CD8-positive, alpha-beta memory T cell (primary cell): ENCODE measurements at regions not wholly inside any gene's neighbourhood (a gene's known extent, or its start where the extent isn't known, plus 50 kb on each side); places are given as distances from the start of the nearest gene placed in this dataset.

Experiments
- CTCF ChIA-PET: fragments of 350-600 bp; sonication (Branson Sonifier 250); formaldehyde crosslinking; loops from one replicate; lab custom pipeline; 2021; ENCODE audit warnings: antibody characterized with exemption; lab: Charles Lee
- POLR2A ChIA-PET: fragments of 350-600 bp; sonication (Branson Sonifier 250); formaldehyde crosslinking; loops from one replicate; lab custom pipeline; 2021; ENCODE audit warnings: antibody characterized with exemption; lab: Charles Lee
- DNase-seq, 5 donors: peaks; one replicate each; pipeline versions ENCODE4 v3.0.0 to v3.0.0-alpha.2; 2020 to 2022; ENCODE audit warnings: mixed read lengths in 1 of 5
- H3K27ac ChIP-seq: one replicate; pipeline ENCODE4 v1.7.0; 2013; ENCODE audit warnings: low read depth, mild to moderate bottlenecking, low read length, moderate library complexity
- H3K27me3 ChIP-seq: 2 replicates; pipeline ENCODE4 v1.7.0; 2013; ENCODE audit warnings: low read length, mild to moderate bottlenecking; ENCODE audit not compliant: insufficient read depth, poor library complexity, severe bottlenecking
- H3K36me3 ChIP-seq: 2 replicates; pipeline ENCODE4 v1.7.0; 2013; ENCODE audit warnings: mild to moderate bottlenecking, low read length, moderate library complexity; ENCODE audit not compliant: insufficient read depth
- H3K4me1 ChIP-seq: 2 replicates; pipeline ENCODE4 v1.7.0; 2013; ENCODE audit warnings: mild to moderate bottlenecking, low read length, moderate library complexity; ENCODE audit not compliant: insufficient read depth
- H3K4me3 ChIP-seq: 2 replicates; pipeline ENCODE4 v1.7.0; 2013; ENCODE audit warnings: mild to moderate bottlenecking, low read length
- H3K9me3 ChIP-seq: 2 replicates; pipeline ENCODE4 v1.7.0; 2013; ENCODE audit warnings: mild to moderate bottlenecking, low read length
- H3K27ac Mint-ChIP-seq, 8 donors: one replicate each; pipeline ENCODE4 v1.8.0; 2020 to 2021; ENCODE audit warnings: mixed read lengths in 8 of 8, mild to moderate bottlenecking in 6 of 8, inconsistent platforms in 3 of 8, moderate library complexity in 3 of 8
- H3K27me3 Mint-ChIP-seq, 2 donors: one replicate each; pipeline ENCODE4 v1.8.0; 2020 to 2021; ENCODE audit warnings: mixed read lengths in 2 of 2, mild to moderate bottlenecking in 1 of 2, moderate library complexity in 1 of 2
- H3K36me3 Mint-ChIP-seq, 3 donors: one replicate each; pipeline ENCODE4 v1.8.0; 2020 to 2021; ENCODE audit warnings: mixed read lengths in 3 of 3, inconsistent platforms in 1 of 3, mild to moderate bottlenecking in 1 of 3
- H3K4me1 Mint-ChIP-seq, 3 donors: one replicate each; pipeline ENCODE4 v1.8.0; 2020 to 2021; ENCODE audit warnings: mixed read lengths in 3 of 3, inconsistent platforms in 1 of 3, mild to moderate bottlenecking in 1 of 3
- H3K4me3 Mint-ChIP-seq, 7 donors: one replicate each; pipeline ENCODE4 v1.8.0; 2020 to 2021; ENCODE audit warnings: mixed read lengths in 7 of 7, mild to moderate bottlenecking in 6 of 7, moderate library complexity in 4 of 7, inconsistent platforms in 2 of 7
- H3K9me3 Mint-ChIP-seq, 5 donors: one replicate each; pipeline ENCODE4 v1.8.0; 2020 to 2022; ENCODE audit warnings: mixed read lengths in 5 of 5, mild to moderate bottlenecking in 3 of 5, moderate library complexity in 2 of 5, inconsistent platforms in 1 of 5

GRCh38 chr13:111051041-111051725, 63.9 kb upstream of the ARHGEF7 start:
- POLR2A ChIA-PET = no interaction called here
- no peak for DNase-seq
- Histone ChIP-seq H3K36me3 (no peaks in the 10 kb centered on the region), H3K4me1 (no peaks in the 10 kb centered on the region), H3K9me3 (no peaks in the 10 kb centered on the region), H3K4me3 (no peak overlapping the region), H3K27ac (no peak overlapping the region), H3K27me3 (no peaks in the 10 kb centered on the region)
- Mint-ChIP-seq H3K4me3 (no peak overlapping the region), H3K27ac (no peak overlapping the region), H3K36me3 (no peaks in the 10 kb centered on the region), H3K9me3 (peaks cover 0 to 2% (median 0%) of the 10 kb centered on the region in 5 donors), H3K27me3 (peaks cover 2 to 30% of the 10 kb centered on the region in 2 donors), H3K4me1 (peaks cover 2 to 6% (median 5%) of the 10 kb centered on the region in 3 donors)
- CTCF ChIA-PET = no interaction called here

- H3K9me3 Mint-ChIP-seq = peaks cover 0 to 2% (median 0%) of the 10 kb centered on the region in 5 donors
- Histone ChIP-seq H3K27ac (no peak overlapping the region), H3K4me1 (no peaks in the 10 kb centered on the region), H3K4me3 (no peak overlapping the region), H3K36me3 (no peaks in the 10 kb centered on the region), H3K9me3 (no peaks in the 10 kb centered on the region), H3K27me3 (no peaks in the 10 kb centered on the region)
- H3K27ac Mint-ChIP-seq = no peak overlapping the region
- H3K36me3 Mint-ChIP-seq = no peaks in the 10 kb centered on the region
- no peak for DNase-seq
- H3K27me3 Mint-ChIP-seq = peaks cover 2 to 27% of the 10 kb centered on the region in 2 donors
- no peak overlapping the region for H3K4me3 Mint-ChIP-seq
- peaks cover 2 to 6% (median 5%) of the 10 kb centered on the region in 3 donors for H3K4me1 Mint-ChIP-seq
- CTCF ChIA-PET = no interaction called here
- POLR2A ChIA-PET = no interaction called here
Observed at GRCh38 chr13:111050539-111050879, 64.6 kb upstream of the ARHGEF7 start.

- H3K27me3 Mint-ChIP-seq = peaks cover 2 to 21% of the 10 kb centered on the region in 2 donors
- CTCF ChIA-PET = interaction anchor here (1.5 kb wide), 1 partner anchor 453 kb away, joined by 3 read pairs; no protein-coding TSS in a partner anchor
- H3K36me3 Mint-ChIP-seq = no peaks in the 10 kb centered on the region
- H3K27ac Mint-ChIP-seq = peak overlapping the region in 1 of 8 donors; percentile 90
- H3K4me1 ChIP-seq = no peaks in the 10 kb centered on the region
- POLR2A ChIA-PET = no interaction called here
- no peaks in the 10 kb centered on the region for H3K36me3 ChIP-seq
- peaks cover 2 to 6% (median 5%) of the 10 kb centered on the region in 3 donors for H3K4me1 Mint-ChIP-seq
- H3K4me3 ChIP-seq = no peak overlapping the region
- no peak for DNase-seq
- no peak overlapping the region for H3K4me3 Mint-ChIP-seq
- H3K27me3 ChIP-seq = no peaks in the 10 kb centered on the region
- H3K9me3 ChIP-seq = no peaks in the 10 kb centered on the region
- H3K27ac ChIP-seq = no peak overlapping the region
- H3K9me3 Mint-ChIP-seq = peaks cover 0 to under 1% (median 0%) of the 10 kb centered on the region in 5 donors
Observed at GRCh38 chr13:111049791-111050538, 65.1 kb upstream of the ARHGEF7 start.

GRCh38 chr13:111048387-111048786, 66.7 kb upstream of the ARHGEF7 start:
- ChIA-PET POLR2A (no interaction called here), CTCF (no interaction called here)

GRCh38 chr13:111047326-111047725, 67.8 kb upstream of the ARHGEF7 start:
- ChIA-PET POLR2A (no interaction called here), CTCF (no interaction called here)
- Mint-ChIP-seq H3K36me3 (no peaks in the 10 kb centered on the region), H3K4me3 (no peak overlapping the region), H3K27ac (no peak overlapping the region), H3K27me3 (peaks cover 2 to 19% of the 10 kb centered on the region in 2 donors), H3K4me1 (peaks cover 2 to 6% (median 5%) of the 10 kb centered on the region in 3 donors), H3K9me3 (no peaks in the 10 kb centered on the region)
- no peaks in the 10 kb centered on the region for H3K4me1 ChIP-seq
- no peaks in the 10 kb centered on the region for H3K36me3 ChIP-seq
- no peaks in the 10 kb centered on the region for H3K9me3 ChIP-seq
- no peak overlapping the region for H3K4me3 ChIP-seq
- DNase-seq = no peak
- H3K27ac ChIP-seq = no peak overlapping the region
- H3K27me3 ChIP-seq = no peaks in the 10 kb centered on the region

More at GRCh38 chr13:111048387-111048786, 66.7 kb upstream of the ARHGEF7 start:
- no peaks in the 10 kb centered on the region for H3K27me3 ChIP-seq
- no peaks in the 10 kb centered on the region for H3K36me3 ChIP-seq
- H3K36me3 Mint-ChIP-seq = no peaks in the 10 kb centered on the region
- no peak overlapping the region for H3K27ac Mint-ChIP-seq
- peaks cover 2 to 17% of the 10 kb centered on the region in 2 donors for H3K27me3 Mint-ChIP-seq
- H3K9me3 Mint-ChIP-seq = no peaks in the 10 kb centered on the region
- H3K27ac ChIP-seq = no peak overlapping the region
- H3K4me1 Mint-ChIP-seq = peaks cover 2 to 6% (median 5%) of the 10 kb centered on the region in 3 donors
- no peaks in the 10 kb centered on the region for H3K4me1 ChIP-seq
- no peak overlapping the region for H3K4me3 ChIP-seq
- no peaks in the 10 kb centered on the region for H3K9me3 ChIP-seq
- H3K4me3 Mint-ChIP-seq = no peak overlapping the region
- DNase-seq = no peak

GRCh38 chr13:111046590-111047141, 68.4 kb upstream of the ARHGEF7 start:
- H3K36me3 Mint-ChIP-seq = no peaks in the 10 kb centered on the region
- CTCF ChIA-PET = no interaction called here
- Histone ChIP-seq H3K27ac (no peak overlapping the region), H3K4me3 (no peak overlapping the region), H3K27me3 (no peaks in the 10 kb centered on the region), H3K9me3 (no peaks in the 10 kb centered on the region), H3K4me1 (no peaks in the 10 kb centered on the region), H3K36me3 (no peaks in the 10 kb centered on the region)
- no peaks in the 10 kb centered on the region for H3K9me3 Mint-ChIP-seq
- no peak for DNase-seq
- POLR2A ChIA-PET = no interaction called here
- H3K4me3 Mint-ChIP-seq = no peak overlapping the region
- H3K4me1 Mint-ChIP-seq = peaks cover 2 to 6% (median 5%) of the 10 kb centered on the region in 3 donors
- H3K27me3 Mint-ChIP-seq = peaks cover 4 to 26% of the 10 kb centered on the region in 2 donors
- no peak overlapping the region for H3K27ac Mint-ChIP-seq

GRCh38 chr13:111045170-111045569, 69.9 kb upstream of the ARHGEF7 start:
- peak overlapping the region in 1 of 8 donors; percentile 83 for H3K27ac Mint-ChIP-seq
- POLR2A ChIA-PET = no interaction called here

More at GRCh38 chr13:111045170-111045569, 69.9 kb upstream of the ARHGEF7 start:
- Histone ChIP-seq H3K27me3 (no peaks in the 10 kb centered on the region), H3K4me1 (no peaks in the 10 kb centered on the region), H3K36me3 (no peaks in the 10 kb centered on the region), H3K9me3 (no peaks in the 10 kb centered on the region), H3K4me3 (no peak overlapping the region), H3K27ac (no peak overlapping the region)
- Mint-ChIP-seq H3K4me3 (no peak overlapping the region), H3K36me3 (no peaks in the 10 kb centered on the region), H3K4me1 (peaks cover 2 to 6% (median 5%) of the 10 kb centered on the region in 3 donors), H3K9me3 (no peaks in the 10 kb centered on the region), H3K27me3 (peaks cover 4 to 27% of the 10 kb centered on the region in 2 donors)
- DNase-seq = no peak
- CTCF ChIA-PET = no interaction called here
